ENCODE measurements at regions not wholly inside any gene's neighbourhood (a gene's known extent, or its start where the extent isn't known, plus 50 kb on each side); places are given as distances from the start of the nearest gene placed in this dataset.

DNA sequence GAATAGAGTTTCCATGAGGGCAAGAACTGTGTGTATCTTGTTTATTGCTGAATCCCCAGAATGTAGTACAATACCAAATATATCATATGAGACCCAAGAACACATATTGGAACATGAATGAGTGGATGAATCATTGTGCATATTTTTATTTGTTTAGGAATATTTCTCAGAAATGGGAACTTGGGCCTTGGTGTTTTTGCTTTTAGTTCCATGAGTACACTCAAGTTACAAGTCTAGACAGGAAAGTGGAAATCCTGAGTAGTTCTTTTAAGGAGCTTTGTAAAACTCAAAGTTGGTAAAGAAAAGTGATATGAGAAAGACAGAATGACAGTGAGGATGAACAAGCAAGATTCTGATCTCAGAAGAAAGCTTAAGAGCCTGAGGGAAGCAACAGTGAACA is 647.0 kb downstream of the EFNA5 start:
- TF ChIP-seq, protein P1, sequence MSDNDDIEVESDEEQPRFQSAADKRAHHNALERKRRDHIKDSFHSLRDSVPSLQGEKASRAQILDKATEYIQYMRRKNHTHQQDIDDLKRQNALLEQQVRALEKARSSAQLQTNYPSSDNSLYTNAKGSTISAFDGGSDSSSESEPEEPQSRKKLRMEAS (IDR thresholded peaks at IDR 0.05; ENCODE audit: low read depth) = no peak
- TF ChIP-seq, protein P2, sequence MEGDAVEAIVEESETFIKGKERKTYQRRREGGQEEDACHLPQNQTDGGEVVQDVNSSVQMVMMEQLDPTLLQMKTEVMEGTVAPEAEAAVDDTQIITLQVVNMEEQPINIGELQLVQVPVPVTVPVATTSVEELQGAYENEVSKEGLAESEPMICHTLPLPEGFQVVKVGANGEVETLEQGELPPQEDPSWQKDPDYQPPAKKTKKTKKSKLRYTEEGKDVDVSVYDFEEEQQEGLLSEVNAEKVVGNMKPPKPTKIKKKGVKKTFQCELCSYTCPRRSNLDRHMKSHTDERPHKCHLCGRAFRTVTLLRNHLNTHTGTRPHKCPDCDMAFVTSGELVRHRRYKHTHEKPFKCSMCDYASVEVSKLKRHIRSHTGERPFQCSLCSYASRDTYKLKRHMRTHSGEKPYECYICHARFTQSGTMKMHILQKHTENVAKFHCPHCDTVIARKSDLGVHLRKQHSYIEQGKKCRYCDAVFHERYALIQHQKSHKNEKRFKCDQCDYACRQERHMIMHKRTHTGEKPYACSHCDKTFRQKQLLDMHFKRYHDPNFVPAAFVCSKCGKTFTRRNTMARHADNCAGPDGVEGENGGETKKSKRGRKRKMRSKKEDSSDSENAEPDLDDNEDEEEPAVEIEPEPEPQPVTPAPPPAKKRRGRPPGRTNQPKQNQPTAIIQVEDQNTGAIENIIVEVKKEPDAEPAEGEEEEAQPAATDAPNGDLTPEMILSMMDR (IDR thresholded peaks at IDR 0.05) = no peak
- TF ChIP-seq FOXJ3 (CRISPR knock-in tag; IDR thresholded peaks at IDR 0.05) = no peak
- no peak for TF ChIP-seq SMC3 (IDR thresholded peaks at IDR 0.05; ENCODE audit: low read depth, low read length)
- no peak for TF ChIP-seq CHD2 (IDR thresholded peaks at IDR 0.05; ENCODE audit: low read length, partially characterized antibody)
- no peak for TF ChIP-seq YY1 (IDR thresholded peaks at IDR 0.05; ENCODE audit: low read depth)
- no peak for TF ChIP-seq POLR2AphosphoS5 (IDR thresholded peaks at IDR 0.05; ENCODE audit: low read depth, low read length)
- no peak for TF ChIP-seq MXI1 (IDR thresholded peaks at IDR 0.05; ENCODE audit: low read depth, low read length)
- no peak for TF ChIP-seq RAD21 (IDR thresholded peaks at IDR 0.05; ENCODE audit: low read length)
- TF ChIP-seq TAF1 (IDR thresholded peaks at IDR 0.05; ENCODE audit: borderline replicate concordance, low read depth, low read length) = no peak
- TF ChIP-seq NRF1 (IDR thresholded peaks at IDR 0.05; ENCODE audit: low read depth, low read length) = no peak
- TF ChIP-seq EP300 (IDR thresholded peaks at IDR 0.05; ENCODE audit: borderline replicate concordance in 1 of 2, low read depth in 1 of 2, low read length in 1 of 2) = no peak
- TF ChIP-seq MEF2A (IDR thresholded peaks at IDR 0.05; ENCODE audit: borderline replicate concordance, low read depth) = no peak
- TF ChIP-seq FOSL2 (IDR thresholded peaks at IDR 0.05; ENCODE audit: borderline replicate concordance, low read depth) = no peak
